ENCODE measurements at regions not wholly inside any gene's neighbourhood (a gene's known extent, or its start where the extent isn't known, plus 50 kb on each side); places are given as distances from the start of the nearest gene placed in this dataset.

GRCh38 chr13:67341406-67341805 lies 111.3 kb upstream of the PCDH9 start:
- no peak for TF ChIP-seq CTCF (IDR thresholded peaks at IDR 0.05)
- TF ChIP-seq JUNB (IDR thresholded peaks at IDR 0.05) = no peak
- TF ChIP-seq RNF2 (IDR thresholded peaks at IDR 0.05; ENCODE audit: borderline replicate concordance, low read depth) = no peak
- TF ChIP-seq RFX5 (IDR thresholded peaks at IDR 0.05) = no peak
- TF ChIP-seq HOXA7 (CRISPR knock-in tag; IDR thresholded peaks at IDR 0.05) = no peak
- TF ChIP-seq TP53 (CRISPR knock-in tag; IDR thresholded peaks at IDR 0.05) = no peak
- no peak for TF ChIP-seq RAD21 (conservative IDR thresholded peaks at IDR 0.05 in 1 of 2, IDR thresholded peaks at IDR 0.05 in 1 of 2)
- TF ChIP-seq KDM1A (IDR thresholded peaks at IDR 0.05; ENCODE audit: low read depth) = no peak
- TF ChIP-seq POLR2A (IDR thresholded peaks at IDR 0.05; ENCODE audit: low read length) = no peak
- no peak for TF ChIP-seq HDAC2 (IDR thresholded peaks at IDR 0.05)
- TF ChIP-seq ELK1 (IDR thresholded peaks at IDR 0.05; ENCODE audit: low read depth, low read length) = no peak
